HT1080 (cell line): ENCODE measurements at regions not wholly inside any gene's neighbourhood (a gene's known extent, or its start where the extent isn't known, plus 50 kb on each side); places are given as distances from the start of the nearest gene placed in this dataset.
A peak's percentile ranks its signal among the peaks of the same experiment; 100 is the strongest.

ENCODE experiments used
- DNase-seq: peaks from one replicate; pipeline ENCODE4 v3.0.0-alpha.2; 2015; ENCODE audit warnings: low read depth

GRCh38 chr9:134502266-134502791 is 139.3 kb upstream of the COL5A1 start:
- DNase-seq, result no peak

DNA sequence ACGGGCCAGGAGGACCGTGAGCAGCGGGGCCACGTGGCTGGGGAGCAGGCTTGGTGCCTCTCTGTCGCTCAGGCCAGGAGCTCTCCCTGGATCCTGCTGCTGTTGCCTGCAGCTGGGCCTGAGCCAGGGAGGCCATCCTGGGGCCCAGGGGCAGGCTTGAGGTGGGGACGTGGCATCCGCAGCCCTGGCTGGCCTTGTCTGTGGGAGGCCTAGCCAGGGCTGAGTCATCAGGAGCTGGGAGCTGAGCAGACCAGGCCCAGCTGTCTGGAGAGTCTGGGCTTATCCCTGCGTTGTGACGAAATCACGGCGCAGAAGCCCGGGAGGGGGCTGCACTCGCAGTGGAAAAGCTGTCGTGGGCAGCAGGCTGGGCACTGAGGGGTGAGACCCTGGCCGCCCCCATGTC is 138.8 kb upstream of the COL5A1 start:
- DNase-seq, result peak; percentile 95

DNA sequence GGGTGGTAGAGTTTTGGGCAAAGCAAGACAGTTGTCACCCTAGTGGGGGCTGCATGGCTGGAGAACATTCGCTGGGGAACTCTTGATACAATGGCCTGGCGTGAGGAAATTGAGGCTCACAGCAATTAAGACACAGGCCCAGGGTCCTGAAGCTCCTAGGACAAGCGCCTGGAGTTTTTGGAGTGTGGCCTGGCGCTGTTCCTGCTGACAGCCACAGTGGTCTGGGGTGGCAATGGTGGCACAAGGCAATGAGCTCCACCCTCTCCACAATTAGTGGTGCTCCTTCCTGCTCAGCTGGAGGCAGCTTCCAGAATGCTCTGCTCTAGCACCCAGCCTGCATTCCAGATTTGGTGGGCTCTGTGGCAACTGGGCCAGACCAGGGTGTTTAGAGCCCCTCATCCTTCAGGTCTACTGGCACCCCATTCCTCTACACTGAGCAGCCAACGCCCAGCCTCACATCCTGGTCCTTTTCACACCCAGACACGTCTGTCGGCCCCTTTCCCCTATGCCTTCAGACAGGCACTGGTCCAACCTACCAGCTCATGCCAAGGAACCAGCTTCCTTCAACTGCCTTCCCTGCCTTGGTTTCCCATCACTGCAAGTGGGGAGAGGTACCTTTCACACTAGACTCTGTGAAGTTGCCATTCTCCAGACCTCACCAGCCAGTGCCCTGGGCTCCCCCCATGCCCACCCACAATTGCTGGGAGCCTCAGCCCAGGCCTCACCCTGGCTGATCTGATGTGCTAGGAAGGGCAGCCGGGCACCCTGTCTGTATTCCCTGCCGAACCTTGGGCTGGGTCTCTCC is 138.1 kb upstream of the COL5A1 start:
- no peak for DNase-seq

DNA sequence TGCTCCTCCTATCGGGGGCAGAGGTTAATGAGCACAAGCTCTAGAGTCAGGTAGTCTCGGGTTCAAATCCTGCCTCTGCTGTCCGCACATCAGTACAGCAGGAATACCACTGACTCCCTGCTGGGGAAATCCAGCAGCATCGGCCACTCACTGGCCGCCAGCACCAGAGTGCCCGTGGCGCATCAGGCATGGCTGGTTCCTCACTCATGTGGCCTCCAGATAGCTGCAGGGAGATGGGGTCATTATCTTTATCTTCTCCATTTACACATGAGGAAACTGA is 137.6 kb upstream of the COL5A1 start:
- no peak for DNase-seq

DNA sequence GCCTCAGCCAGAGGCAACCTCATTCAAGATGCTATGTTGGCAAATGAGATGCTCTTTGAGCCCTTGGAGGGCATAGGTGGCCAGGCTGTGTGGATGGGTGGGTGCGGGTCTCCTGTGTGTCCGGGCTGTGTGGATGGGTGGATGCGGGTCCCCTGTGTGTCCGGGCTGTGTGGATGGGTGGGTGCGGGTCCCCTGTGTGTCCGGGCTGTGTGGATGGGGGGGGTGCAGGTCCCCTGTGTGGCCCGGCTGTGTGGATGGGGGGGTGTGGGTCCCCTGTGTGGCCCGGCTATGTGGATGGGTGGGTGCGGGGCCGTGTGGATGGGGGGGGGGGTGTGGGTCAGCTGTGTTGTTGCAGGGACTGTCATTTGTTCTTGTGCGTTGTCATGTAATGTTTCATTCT is 136.6 kb upstream of the COL5A1 start:
- no peak for DNase-seq

GRCh38 chr9:134509281-134509680 is 132.3 kb upstream of the COL5A1 start:
- no peak for DNase-seq

GRCh38 chr9:134509817-134510216 is 131.8 kb upstream of the COL5A1 start:
- no peak for DNase-seq

DNA sequence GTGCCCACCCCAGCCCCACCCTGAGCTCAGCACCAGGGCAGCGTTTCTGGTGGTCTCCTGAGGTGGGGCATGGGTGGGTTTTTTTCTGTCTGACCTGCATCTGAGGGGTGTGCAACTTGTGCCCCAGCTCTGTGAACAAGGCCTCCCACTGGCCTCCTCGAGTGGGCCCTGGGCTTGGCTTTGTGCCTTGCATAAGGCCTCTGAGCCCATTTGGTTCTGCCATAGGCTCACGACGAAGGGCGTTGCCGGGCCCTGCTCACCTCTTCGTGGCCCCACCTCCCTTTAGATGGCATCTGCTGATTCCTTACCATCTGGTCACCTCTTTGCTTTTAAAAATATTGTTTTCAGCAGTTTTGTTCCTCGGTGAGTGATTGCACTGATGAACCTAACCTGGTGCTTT is 127.1 kb upstream of the COL5A1 start:
- DNase-seq, result no peak

- no peak for DNase-seq
Measured at GRCh38 chr9:134515026-134515821, 126.4 kb upstream of the COL5A1 start.

- no peak for DNase-seq
Measured at GRCh38 chr9:134516464-134516863, 125.1 kb upstream of the COL5A1 start.

DNA sequence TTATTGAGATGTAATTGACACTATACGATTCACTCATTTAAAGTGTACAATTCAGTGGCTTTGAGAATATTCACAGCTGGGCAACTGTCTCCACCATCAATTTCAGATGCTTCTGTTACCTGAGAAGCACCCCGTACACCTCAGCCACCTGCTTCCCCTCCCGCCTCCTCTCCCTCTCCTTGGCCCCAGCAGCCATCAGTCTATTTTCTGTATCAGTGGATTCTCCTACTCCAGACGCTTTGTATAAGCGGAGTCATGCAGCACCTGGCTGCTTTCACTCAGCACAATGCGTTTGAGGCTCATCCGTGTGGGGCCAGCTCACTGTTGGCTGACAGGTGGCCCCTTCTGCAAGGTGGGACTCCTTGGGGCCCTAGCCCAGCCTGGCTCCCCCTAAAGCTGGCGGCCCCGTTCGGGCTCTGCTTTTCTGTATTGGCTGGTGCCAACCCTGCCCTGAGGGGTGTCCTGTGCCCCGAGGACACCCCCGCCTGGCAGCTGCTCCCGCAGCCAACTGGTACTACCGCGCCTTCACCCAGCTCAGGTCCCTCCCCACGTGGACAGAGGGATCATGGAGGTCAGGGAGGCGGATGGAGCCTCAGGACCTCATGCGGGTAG is 124.4 kb upstream of the COL5A1 start:
- DNase-seq, result no peak

DNA sequence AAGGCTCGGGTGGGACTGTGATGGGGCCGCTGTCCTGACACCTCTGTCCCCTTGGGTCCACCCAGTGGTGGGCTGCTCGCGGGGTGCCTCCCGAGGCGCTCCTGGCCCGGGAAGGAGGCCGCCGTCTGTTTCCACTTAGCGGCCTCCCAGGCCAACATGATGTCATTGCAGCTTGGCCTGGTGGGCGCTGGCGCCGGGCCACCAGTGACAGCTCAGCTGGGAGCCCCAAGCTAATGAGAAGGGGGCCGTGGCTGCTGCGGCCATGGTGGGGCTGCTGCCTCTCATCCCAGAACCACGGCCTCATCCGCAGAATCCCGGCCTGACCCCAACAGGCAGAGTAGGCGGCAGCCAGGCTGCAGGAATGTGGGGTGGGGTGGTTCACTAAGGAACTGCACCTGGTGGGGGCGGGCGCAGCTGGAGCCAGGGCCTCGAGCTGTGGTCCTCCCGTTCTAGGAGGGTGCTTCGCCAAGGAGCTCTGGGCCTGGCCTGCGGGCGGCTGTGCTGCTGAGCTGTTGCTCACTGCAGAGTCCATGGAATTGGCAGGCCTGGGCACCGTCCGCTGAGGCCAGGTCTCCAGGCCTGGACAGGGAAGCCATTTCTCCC is 123.5 kb upstream of the COL5A1 start:
- DNase-seq, result no peak

DNA sequence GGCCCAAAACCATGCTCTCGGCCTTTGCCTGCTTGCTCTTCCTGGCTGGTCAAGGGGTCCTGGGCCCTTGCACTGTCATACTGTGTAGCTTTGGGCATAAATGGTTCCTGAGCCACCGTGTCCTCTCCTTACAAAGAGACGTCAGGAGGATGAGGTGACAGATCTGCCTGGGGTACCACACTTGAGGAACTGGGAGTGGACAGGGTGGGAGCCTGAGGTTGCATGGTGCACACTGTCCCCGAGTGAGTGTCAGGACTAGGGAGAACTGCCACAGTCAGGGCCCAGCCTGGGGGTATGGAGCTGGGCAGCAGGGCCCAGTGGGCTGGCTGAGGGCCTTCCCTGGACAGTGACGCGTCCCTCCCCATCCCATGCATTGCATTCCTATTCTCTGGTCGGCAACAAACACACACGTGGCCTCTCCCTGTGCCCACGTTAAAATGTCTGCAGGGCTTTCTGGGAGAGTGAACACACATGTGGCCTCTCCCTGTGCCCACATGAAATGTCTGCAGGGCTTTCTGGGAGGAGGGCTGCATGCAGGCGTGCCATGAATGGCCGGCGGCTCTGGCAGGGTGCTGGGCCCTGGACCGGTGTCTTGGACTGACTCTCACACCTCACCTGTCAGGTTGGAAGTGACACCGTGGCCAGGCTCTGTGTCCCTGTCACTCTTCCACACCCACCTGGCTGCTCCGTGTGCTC is 122.1 kb upstream of the COL5A1 start:
- no peak for DNase-seq

DNA sequence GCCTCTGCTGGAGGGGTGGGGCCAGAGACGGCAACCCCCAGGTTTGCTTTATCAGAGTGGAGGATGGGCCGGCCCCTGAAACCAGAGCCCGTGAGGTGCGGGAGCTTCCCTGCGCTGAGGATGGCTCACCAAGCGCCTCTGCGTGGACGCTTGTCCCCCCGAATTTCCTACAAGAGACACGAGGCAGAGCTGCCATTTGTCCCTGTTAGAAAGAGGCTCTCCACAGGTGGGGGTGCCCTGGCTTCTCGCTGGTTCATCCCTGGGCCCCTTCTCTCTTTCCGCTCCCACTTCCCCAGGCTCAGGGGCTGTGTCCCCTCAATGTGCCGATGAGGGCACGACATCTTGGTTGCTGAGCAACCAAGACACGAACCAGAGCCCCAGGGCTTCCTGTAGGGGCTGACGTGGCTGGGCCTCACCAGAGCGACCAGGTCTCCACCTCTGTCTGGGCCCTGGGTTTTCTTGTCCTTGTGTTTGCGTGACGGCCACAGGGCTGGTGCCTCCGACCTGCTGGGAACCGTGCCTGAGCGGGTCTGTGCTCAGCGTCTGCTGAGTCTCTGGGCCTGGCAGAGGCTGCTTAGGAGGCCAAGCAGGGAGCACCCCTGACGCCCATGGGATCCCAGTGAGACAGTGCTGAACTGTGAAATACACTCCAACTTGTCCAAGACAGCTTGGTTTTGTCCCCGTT is 119.6 kb upstream of the COL5A1 start:
- no peak for DNase-seq

- DNase-seq, result no peak
Measured at GRCh38 chr9:134522502-134522848, 119.1 kb upstream of the COL5A1 start.

DNA sequence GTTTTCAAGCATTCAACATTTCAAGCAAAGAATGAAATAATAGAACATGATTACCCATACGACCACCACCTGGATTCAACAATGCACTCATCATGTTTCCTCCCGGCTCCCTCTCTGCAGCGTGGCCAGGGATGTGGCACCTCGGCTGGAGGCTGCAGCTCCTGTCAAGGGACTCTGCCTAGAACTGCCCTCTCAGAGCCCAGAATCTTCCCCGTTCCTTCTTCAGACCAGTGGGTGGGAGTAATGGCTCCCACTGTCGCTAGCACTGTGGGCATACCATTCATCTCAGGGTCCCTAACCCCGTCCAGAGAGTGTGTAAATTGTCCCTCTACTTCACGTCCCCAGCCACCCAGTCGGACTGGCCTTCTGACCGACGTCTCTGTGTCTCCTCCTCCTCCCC is 118.6 kb upstream of the COL5A1 start:
- DNase-seq, result no peak

DNA sequence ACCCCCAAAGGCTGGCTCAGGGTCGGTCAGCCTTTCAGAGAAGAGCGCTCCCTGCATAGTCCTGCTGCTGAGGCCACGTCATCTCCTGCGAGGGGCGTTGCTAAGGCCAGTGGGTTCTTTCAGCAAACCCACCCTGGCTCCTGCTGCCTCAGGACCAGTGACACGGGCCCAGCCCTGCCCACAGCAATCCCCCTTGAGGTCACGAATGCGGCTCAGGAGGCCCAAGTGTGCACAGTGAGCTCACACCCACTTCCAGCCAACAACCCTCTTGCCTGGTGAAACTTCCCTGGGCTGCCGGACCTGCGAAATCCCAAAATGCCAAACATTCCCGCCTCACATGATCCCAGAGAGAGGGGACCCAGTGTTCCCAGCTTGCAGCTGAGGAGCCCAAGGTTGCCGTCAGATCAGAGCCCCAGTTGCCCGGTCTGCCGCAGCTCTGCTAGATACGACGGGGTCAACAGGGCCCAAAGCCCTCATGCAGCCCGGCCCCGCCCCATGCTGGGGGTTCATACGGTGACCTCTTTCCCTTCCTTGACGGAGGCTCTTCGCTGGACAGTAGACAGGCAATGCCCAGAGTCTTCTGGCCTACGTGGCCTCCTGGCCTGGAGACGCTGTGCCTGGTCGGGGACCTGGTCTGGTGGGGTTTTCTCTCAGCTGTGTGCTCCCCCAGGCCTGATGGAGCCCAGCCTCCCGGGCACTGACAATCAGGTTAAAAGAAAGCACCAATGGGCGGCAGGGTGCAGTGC is 116.4 kb upstream of the COL5A1 start:
- no peak for DNase-seq

DNA sequence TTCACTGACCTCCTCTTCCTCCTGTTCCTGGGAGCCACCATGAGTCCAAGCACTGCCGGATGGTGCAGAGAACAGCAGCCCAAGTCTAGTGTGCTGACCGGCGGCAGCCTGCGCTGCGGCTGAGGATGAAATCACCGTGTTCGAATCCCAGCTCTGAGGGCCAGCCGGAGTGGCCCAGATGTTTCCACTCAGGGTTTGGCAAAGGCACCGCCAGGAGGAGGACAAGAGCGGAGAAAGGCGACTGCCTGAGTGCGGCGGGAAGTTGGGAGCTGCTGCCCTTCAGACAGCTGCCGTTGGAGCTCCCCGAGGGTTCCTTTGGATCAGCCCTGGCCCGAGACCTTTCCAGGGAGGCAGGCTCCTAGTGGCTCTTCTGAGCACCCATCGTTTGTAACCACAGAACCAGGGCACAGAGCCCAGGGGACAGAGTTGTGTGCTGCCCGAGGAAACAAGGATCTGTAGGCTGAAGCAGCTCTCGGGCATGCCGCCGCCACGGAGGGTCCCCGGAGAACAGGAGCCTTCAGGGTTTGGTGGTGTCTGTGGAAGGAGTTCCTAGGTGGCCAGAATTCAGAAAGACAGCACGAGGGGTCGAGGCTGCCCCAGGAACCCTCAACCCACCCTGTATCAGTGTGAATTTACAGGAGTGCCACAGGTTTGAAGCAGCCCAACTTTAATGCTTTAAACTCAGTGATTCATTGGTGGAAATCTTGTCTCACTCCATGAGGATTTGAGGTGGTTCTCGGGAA is 115.6 kb upstream of the COL5A1 start:
- no peak for DNase-seq
